ENCODE measurements at regions not wholly inside any gene's neighbourhood (a gene's known extent, or its start where the extent isn't known, plus 50 kb on each side); places are given as distances from the start of the nearest gene placed in this dataset.

DNA sequence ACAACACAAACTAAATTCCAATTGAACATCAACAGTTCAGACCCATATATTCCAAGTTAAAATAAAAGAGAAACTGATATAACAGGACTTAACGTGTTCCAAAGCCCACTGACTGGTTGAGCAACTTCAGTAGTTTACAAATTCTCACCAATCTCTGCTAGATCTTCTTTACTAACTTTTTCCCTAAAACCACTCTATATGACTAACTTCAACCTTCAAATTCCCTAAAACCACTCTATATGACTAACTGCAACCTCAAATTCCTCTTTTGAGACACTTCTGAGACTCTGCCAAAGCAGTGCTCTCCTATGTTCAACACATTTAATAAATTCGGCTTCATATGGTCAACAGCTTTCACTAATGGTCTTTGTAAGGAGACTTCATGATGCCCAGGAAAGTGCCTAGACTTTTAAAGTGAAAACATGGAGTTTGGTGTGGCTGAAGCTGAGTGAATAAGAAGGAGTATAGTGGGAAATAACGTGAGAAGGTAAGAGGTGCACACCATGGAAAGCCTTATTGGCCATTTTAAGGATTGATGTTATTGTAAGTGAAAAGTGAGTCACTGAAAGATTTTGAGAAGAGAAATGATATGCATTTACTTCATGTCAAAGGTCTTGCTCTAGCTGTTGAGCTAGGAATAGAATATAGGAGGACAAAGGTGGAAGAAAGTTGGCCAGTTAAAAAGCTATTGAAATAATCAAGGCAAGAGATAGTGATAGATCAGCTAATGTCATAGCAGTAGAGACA is 134.0 kb upstream of the HCRTR2 start:
- no peaks in the 10 kb centered on the region for H3K9me3 ChIP-seq (replicated peaks in 1 of 2; ENCODE audit: control insufficient read depth in 2 of 2, insufficient read depth in 1 of 2, low read depth in 1 of 2, low read length in 2 of 2)
- H4K91ac ChIP-seq (ENCODE audit: low read depth, low read length, poor library complexity) = no peak overlapping the region
- no peak overlapping the region for H2AK5ac ChIP-seq (ENCODE audit: low read depth, low read length)
- H3K36me3 ChIP-seq (replicated peaks in 1 of 2; ENCODE audit: control insufficient read depth in 2 of 2, insufficient read depth in 2 of 2, low read length in 2 of 2) = no peaks in the 10 kb centered on the region
- H3K14ac ChIP-seq (ENCODE audit: low read length) = no peak overlapping the region
- H3K23ac ChIP-seq (ENCODE audit: low read depth, low read length, poor library complexity) = no peak overlapping the region
- H2BK12ac ChIP-seq (ENCODE audit: low read length) = no peak overlapping the region
- H3K4me2 ChIP-seq (ENCODE audit: insufficient read depth, low read length, poor library complexity, severe bottlenecking) = no peak overlapping the region
- no peak overlapping the region for H2AFZ ChIP-seq (ENCODE audit: low read length)
- H3K18ac ChIP-seq (ENCODE audit: low read length) = no peak overlapping the region
- H3K4ac ChIP-seq (ENCODE audit: low read length) = no peak overlapping the region
- H3K4me1 ChIP-seq (ENCODE audit: control insufficient read depth in 2 of 2, insufficient read depth in 1 of 2, low read depth in 1 of 2, low read length in 2 of 2) = no peaks in the 10 kb centered on the region
- no peak overlapping the region for H2BK120ac ChIP-seq (ENCODE audit: low read depth, low read length)
- no peak overlapping the region for H3K4me3 ChIP-seq (ENCODE audit: low read length in 2 of 2)
- 100% methylated on average over 1 of the region's 3 CpGs; no CpG with 5 or more reads in 1 of the 2 donors for WGBS, 2 donors (ENCODE audit: extremely low coverage in 2 of 2, insufficient read length in 2 of 2, insufficient replicate concordance in 1 of 2)
- H4K8ac ChIP-seq (ENCODE audit: low read depth, low read length) = no peak overlapping the region
- H3K9ac ChIP-seq (ENCODE audit: low read depth, low read length, poor library complexity) = no peak overlapping the region
- no peaks in the 10 kb centered on the region for H3K79me1 ChIP-seq (ENCODE audit: low read depth, low read length)
- no peak for DNase-seq (ENCODE audit: low spot score)
- H2BK5ac ChIP-seq (ENCODE audit: low read length) = no peak overlapping the region
- no peak overlapping the region for H3K27ac ChIP-seq (replicated peaks; ENCODE audit: low read length)
- no peak overlapping the region for H2BK15ac ChIP-seq (ENCODE audit: low read length)
- no peaks in the 10 kb centered on the region for H3K27me3 ChIP-seq (ENCODE audit: control insufficient read depth in 3 of 3, insufficient read depth in 3 of 3, low read depth in 1 of 3, low read length in 3 of 3)

DNA sequence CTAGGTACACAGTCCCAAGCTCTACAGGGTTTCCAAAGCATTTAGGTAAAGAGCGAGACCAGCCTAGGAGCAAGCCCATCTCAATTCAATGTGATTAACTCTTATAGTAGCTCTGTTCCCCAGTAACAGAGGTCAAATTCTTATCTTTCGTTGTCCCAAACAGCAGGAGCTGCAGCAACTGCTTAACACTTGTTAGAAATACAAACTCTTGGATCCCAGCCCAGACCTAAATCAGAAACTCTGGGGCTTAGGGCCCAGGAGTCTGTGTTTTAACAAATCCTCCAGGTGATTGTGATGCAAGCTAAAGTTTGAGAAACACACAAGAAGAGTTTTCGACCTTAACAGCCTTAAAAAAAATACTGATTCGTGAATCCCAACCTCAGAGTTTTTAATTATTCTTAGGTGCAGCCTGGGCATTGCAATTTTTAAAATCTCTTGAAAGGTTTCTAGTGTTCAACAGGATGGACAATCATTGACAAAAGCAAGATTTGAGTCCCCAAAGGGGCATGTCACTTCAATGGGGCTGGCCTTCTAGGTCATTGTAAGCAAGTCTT is 127.4 kb upstream of the HCRTR2 start:
- H3K27ac ChIP-seq (replicated peaks; ENCODE audit: low read length) = no peak overlapping the region
- no peak overlapping the region for H3K18ac ChIP-seq (ENCODE audit: low read length)
- no peak for DNase-seq (ENCODE audit: low spot score)

DNA sequence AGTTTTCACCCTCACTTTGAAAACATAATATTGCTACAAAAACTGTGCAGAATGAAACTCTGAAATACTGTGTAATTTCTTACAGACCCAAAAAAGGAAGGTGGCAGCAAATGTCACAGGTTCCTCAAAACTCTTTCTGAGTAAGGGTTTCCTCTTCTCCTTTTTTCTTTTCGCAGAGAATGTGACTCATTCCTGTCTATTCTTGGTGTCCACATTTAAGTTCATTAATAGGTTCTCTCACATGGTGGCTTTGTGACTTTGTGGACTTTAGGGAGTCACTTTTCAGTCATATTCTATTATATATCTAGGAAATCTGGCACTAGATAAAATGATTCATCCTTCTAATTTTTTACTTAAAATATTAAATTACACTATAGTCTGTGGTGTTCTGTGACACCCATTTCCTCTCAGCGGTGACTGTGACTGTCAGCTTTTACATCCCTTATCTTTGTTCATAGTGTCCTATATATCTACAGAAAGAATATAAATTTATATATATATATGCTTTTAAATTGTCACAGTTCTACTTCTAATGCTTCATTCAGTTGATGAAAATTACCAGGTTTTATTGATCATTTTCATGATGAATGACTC is 126.8 kb upstream of the HCRTR2 start:
- Histone ChIP-seq H3K9me3 (replicated peaks in 1 of 2; ENCODE audit: control insufficient read depth in 2 of 2, insufficient read depth in 1 of 2, low read depth in 1 of 2, low read length in 2 of 2) (no peaks in the 10 kb centered on the region), H4K8ac (ENCODE audit: low read depth, low read length) (no peak overlapping the region), H4K91ac (ENCODE audit: low read depth, low read length, poor library complexity) (no peak overlapping the region), H3K4me3 (ENCODE audit: low read length in 2 of 2) (no peak overlapping the region), H3K18ac (ENCODE audit: low read length) (no peak overlapping the region), H3K4ac (ENCODE audit: low read length) (no peak overlapping the region), H3K23ac (ENCODE audit: low read depth, low read length, poor library complexity) (no peak overlapping the region), H3K4me1 (ENCODE audit: control insufficient read depth in 2 of 2, insufficient read depth in 1 of 2, low read depth in 1 of 2, low read length in 2 of 2) (no peaks in the 10 kb centered on the region), H3K27me3 (ENCODE audit: control insufficient read depth in 3 of 3, insufficient read depth in 3 of 3, low read depth in 1 of 3, low read length in 3 of 3) (no peaks in the 10 kb centered on the region), H2BK12ac (ENCODE audit: low read length) (no peak overlapping the region), H2AK5ac (ENCODE audit: low read depth, low read length) (no peak overlapping the region), H2BK15ac (ENCODE audit: low read length) (no peak overlapping the region), H3K14ac (ENCODE audit: low read length) (no peak overlapping the region), H2BK120ac (ENCODE audit: low read depth, low read length) (no peak overlapping the region), H3K9ac (ENCODE audit: low read depth, low read length, poor library complexity) (no peak overlapping the region), H2BK5ac (ENCODE audit: low read length) (no peak overlapping the region), H3K36me3 (replicated peaks in 1 of 2; ENCODE audit: control insufficient read depth in 2 of 2, insufficient read depth in 2 of 2, low read length in 2 of 2) (no peaks in the 10 kb centered on the region), H3K79me1 (ENCODE audit: low read depth, low read length) (no peaks in the 10 kb centered on the region), H3K4me2 (ENCODE audit: insufficient read depth, low read length, poor library complexity, severe bottlenecking) (no peak overlapping the region), H2AFZ (ENCODE audit: low read length) (no peak overlapping the region), H3K27ac (replicated peaks; ENCODE audit: low read length) (no peak overlapping the region)
- no CpG with 5 or more reads among the region's 2 CpGs for WGBS, 2 donors (ENCODE audit: extremely low coverage in 2 of 2, insufficient read length in 2 of 2, insufficient replicate concordance in 1 of 2)
- DNase-seq (ENCODE audit: low spot score) = no peak

More for the DNA sequence above, 127.4 kb upstream of the HCRTR2 start:
- Histone ChIP-seq H3K79me1 (ENCODE audit: low read depth, low read length) (no peaks in the 10 kb centered on the region), H3K27me3 (ENCODE audit: control insufficient read depth in 3 of 3, insufficient read depth in 3 of 3, low read depth in 1 of 3, low read length in 3 of 3) (no peaks in the 10 kb centered on the region), H3K14ac (ENCODE audit: low read length) (no peak overlapping the region), H2AFZ (ENCODE audit: low read length) (no peak overlapping the region), H3K23ac (ENCODE audit: low read depth, low read length, poor library complexity) (no peak overlapping the region), H3K4me3 (ENCODE audit: low read length in 2 of 2) (no peak overlapping the region), H3K4me1 (ENCODE audit: control insufficient read depth in 2 of 2, insufficient read depth in 1 of 2, low read depth in 1 of 2, low read length in 2 of 2) (no peaks in the 10 kb centered on the region), H4K91ac (ENCODE audit: low read depth, low read length, poor library complexity) (no peak overlapping the region), H3K9me3 (replicated peaks in 1 of 2; ENCODE audit: control insufficient read depth in 2 of 2, insufficient read depth in 1 of 2, low read depth in 1 of 2, low read length in 2 of 2) (no peaks in the 10 kb centered on the region), H2BK15ac (ENCODE audit: low read length) (no peak overlapping the region), H2BK12ac (ENCODE audit: low read length) (no peak overlapping the region), H2AK5ac (ENCODE audit: low read depth, low read length) (no peak overlapping the region), H3K4me2 (ENCODE audit: insufficient read depth, low read length, poor library complexity, severe bottlenecking) (no peak overlapping the region), H2BK120ac (ENCODE audit: low read depth, low read length) (no peak overlapping the region), H3K4ac (ENCODE audit: low read length) (no peak overlapping the region), H3K9ac (ENCODE audit: low read depth, low read length, poor library complexity) (no peak overlapping the region), H4K8ac (ENCODE audit: low read depth, low read length) (no peak overlapping the region), H2BK5ac (ENCODE audit: low read length) (no peak overlapping the region), H3K36me3 (replicated peaks in 1 of 2; ENCODE audit: control insufficient read depth in 2 of 2, insufficient read depth in 2 of 2, low read length in 2 of 2) (no peaks in the 10 kb centered on the region)
- WGBS, 2 donors (ENCODE audit: extremely low coverage in 2 of 2, insufficient read length in 2 of 2, insufficient replicate concordance in 1 of 2) = no CpG with 5 or more reads among the region's 4 CpGs

DNA sequence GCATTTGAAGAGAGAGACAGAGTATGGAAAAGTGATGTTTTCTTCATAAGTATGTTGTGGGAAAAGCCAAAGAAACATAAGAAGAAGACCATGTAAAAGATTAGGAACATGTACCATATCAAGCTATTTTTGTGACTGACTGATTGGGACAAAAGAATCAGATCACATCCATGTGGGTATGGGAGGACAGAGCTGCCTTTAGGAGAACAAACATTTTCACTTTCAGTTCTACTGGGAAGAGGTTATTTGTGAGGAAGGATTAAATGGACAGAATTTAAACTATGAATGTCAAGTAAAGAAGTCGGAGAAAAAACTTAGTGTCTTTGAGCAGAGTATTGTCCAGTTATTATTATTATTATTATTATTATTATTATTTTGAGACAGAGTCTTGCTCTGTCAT is 124.4 kb upstream of the HCRTR2 start:
- no peaks in the 10 kb centered on the region for H3K9me3 ChIP-seq (replicated peaks in 1 of 2; ENCODE audit: control insufficient read depth in 2 of 2, insufficient read depth in 1 of 2, low read depth in 1 of 2, low read length in 2 of 2)
- no peak overlapping the region for H3K4ac ChIP-seq (ENCODE audit: low read length)
- no peak overlapping the region for H2BK12ac ChIP-seq (ENCODE audit: low read length)
- no peaks in the 10 kb centered on the region for H3K4me1 ChIP-seq (ENCODE audit: control insufficient read depth in 2 of 2, insufficient read depth in 1 of 2, low read depth in 1 of 2, low read length in 2 of 2)
- H3K14ac ChIP-seq (ENCODE audit: low read length) = no peak overlapping the region
- H3K79me1 ChIP-seq (ENCODE audit: low read depth, low read length) = no peaks in the 10 kb centered on the region
- no peak overlapping the region for H3K18ac ChIP-seq (ENCODE audit: low read length)
- H3K4me2 ChIP-seq (ENCODE audit: insufficient read depth, low read length, poor library complexity, severe bottlenecking) = no peak overlapping the region
- H3K4me3 ChIP-seq (ENCODE audit: low read length in 2 of 2) = no peak overlapping the region
- WGBS, 2 donors (ENCODE audit: extremely low coverage in 2 of 2, insufficient read length in 2 of 2, insufficient replicate concordance in 1 of 2) = no CpG with 5 or more reads among the region's 1 CpG
- no peak overlapping the region for H3K27ac ChIP-seq (replicated peaks; ENCODE audit: low read length)
- no peak overlapping the region for H2AFZ ChIP-seq (ENCODE audit: low read length)
- H3K9ac ChIP-seq (ENCODE audit: low read depth, low read length, poor library complexity) = no peak overlapping the region
- DNase-seq (ENCODE audit: low spot score) = no peak
- no peaks in the 10 kb centered on the region for H3K36me3 ChIP-seq (replicated peaks in 1 of 2; ENCODE audit: control insufficient read depth in 2 of 2, insufficient read depth in 2 of 2, low read length in 2 of 2)
- H4K91ac ChIP-seq (ENCODE audit: low read depth, low read length, poor library complexity) = no peak overlapping the region
- H4K8ac ChIP-seq (ENCODE audit: low read depth, low read length) = no peak overlapping the region
- H3K23ac ChIP-seq (ENCODE audit: low read depth, low read length, poor library complexity) = no peak overlapping the region
- H2AK5ac ChIP-seq (ENCODE audit: low read depth, low read length) = no peak overlapping the region
- no peak overlapping the region for H2BK120ac ChIP-seq (ENCODE audit: low read depth, low read length)
- no peak overlapping the region for H2BK5ac ChIP-seq (ENCODE audit: low read length)
- H2BK15ac ChIP-seq (ENCODE audit: low read length) = no peak overlapping the region
- H3K27me3 ChIP-seq (ENCODE audit: control insufficient read depth in 3 of 3, insufficient read depth in 3 of 3, low read depth in 1 of 3, low read length in 3 of 3) = no peaks in the 10 kb centered on the region

Data from neuronal stem cell (in vitro differentiated cells).